Activated CD8-positive, alpha-beta T cell treated with anti-CD3 and anti-CD28 coated beads for 36 hours (primary cell): ENCODE measurements at regions not wholly inside any gene's neighbourhood (a gene's known extent, or its start where the extent isn't known, plus 50 kb on each side); places are given as distances from the start of the nearest gene placed in this dataset.

Experiments
- ATAC-seq: fragments of 200-7000 bp; cut with Tn5 transposase; one replicate; pipeline ENCODE4 v1.10.0; 2021; ENCODE audit warnings: mild to moderate bottlenecking, moderate library complexity
- CTCF ChIA-PET: fragments of 350-600 bp; sonication (Branson Sonifier 250); formaldehyde crosslinking; loops from one replicate; lab custom pipeline; 2021; ENCODE audit warnings: antibody characterized with exemption; lab: Charles Lee
- POLR2A ChIA-PET: fragments of 350-600 bp; sonication (Branson Sonifier 250); formaldehyde crosslinking; loops from one replicate; lab custom pipeline; 2021; ENCODE audit warnings: antibody characterized with exemption; lab: Charles Lee
- DNase-seq: peaks from one replicate; pipeline ENCODE4 v3.0.0-alpha.2; 2020
- H3K27ac Mint-ChIP-seq: one replicate; pipeline ENCODE4 v1.8.0; 2021; ENCODE audit warnings: mild to moderate bottlenecking, mixed read lengths
- H3K27me3 Mint-ChIP-seq: one replicate; pipeline ENCODE4 v1.8.0; 2021; ENCODE audit warnings: mixed read lengths
- H3K36me3 Mint-ChIP-seq: one replicate; pipeline ENCODE4 v1.8.0; 2021; ENCODE audit warnings: low read depth, mixed read lengths
- H3K4me1 Mint-ChIP-seq: one replicate; pipeline ENCODE4 v1.8.0; 2021; ENCODE audit warnings: low read depth, mixed read lengths
- H3K4me3 Mint-ChIP-seq: one replicate; pipeline ENCODE4 v1.8.0; 2021; ENCODE audit warnings: mild to moderate bottlenecking, moderate library complexity, mixed read lengths
- H3K9me3 Mint-ChIP-seq: one replicate; pipeline ENCODE4 v1.8.0; 2021; ENCODE audit warnings: mixed read lengths
- CTCF ChIP-seq: fragments of 200-600 bp; IDR thresholded peaks from one replicate; pipeline ENCODE4 v1.8.0; 2022; ENCODE audit warnings: antibody characterized with exemption, mild to moderate bottlenecking
- intact Hi-C: fragments of 100-400 bp; cut with micrococcal nuclease; formaldehyde crosslinking; loops from one replicate; pipeline ENCODE4 v1.10.0; 2022

GRCh38 chr21:24023402-24023801 lies 1583.9 kb downstream of the MRPL39 start:
- Mint-ChIP-seq H3K27me3 (no peaks in the 10 kb centered on the region), H3K4me3 (no peak overlapping the region), H3K9me3 (peaks cover 10% of the 10 kb centered on the region), H3K27ac (no peak overlapping the region), H3K36me3 (no peaks in the 10 kb centered on the region), H3K4me1 (no peaks in the 10 kb centered on the region)
- no peak for TF ChIP-seq CTCF
- ChIA-PET CTCF (no interaction called here), POLR2A (no interaction called here)
- intact Hi-C loops = no loop called here
- DNase-seq (no peak), ATAC-seq (no peak)

- peak; percentile 46 for TF ChIP-seq CTCF
- Mint-ChIP-seq H3K9me3 (peaks cover 3% of the 10 kb centered on the region), H3K4me1 (no peaks in the 10 kb centered on the region), H3K36me3 (no peaks in the 10 kb centered on the region), H3K27me3 (no peaks in the 10 kb centered on the region), H3K27ac (no peak overlapping the region), H3K4me3 (no peak overlapping the region)
- ChIA-PET POLR2A (no interaction called here), CTCF (interaction anchor here (1.2 to 1.9 kb wide), 3 partner anchors 14 to 44 kb away, joined by 3 to 4 read pairs (median 4); no protein-coding TSS in a partner anchor)
- ATAC-seq = no peak
- DNase-seq = no peak
- intact Hi-C loops = no loop called here
These were observed 1592.9 kb downstream of the MRPL39 start for GRCh38 chr21:24014381-24014780.

- no peaks in the 10 kb centered on the region for H3K36me3 Mint-ChIP-seq
- H3K27ac Mint-ChIP-seq = no peak overlapping the region
- TF ChIP-seq CTCF = no peak
- intact Hi-C loops = no loop called here
- no peaks in the 10 kb centered on the region for H3K9me3 Mint-ChIP-seq
- no peaks in the 10 kb centered on the region for H3K4me1 Mint-ChIP-seq
- no peak overlapping the region for H3K4me3 Mint-ChIP-seq
- no peaks in the 10 kb centered on the region for H3K27me3 Mint-ChIP-seq
- CTCF ChIA-PET = interaction anchor here (0.9 kb wide), 1 partner anchor 127 kb away, joined by 3 read pairs; no protein-coding TSS in a partner anchor
- DNase-seq (no peak), ATAC-seq (no peak)
- POLR2A ChIA-PET = interaction anchor here (0.6 kb wide), 1 partner anchor 26 kb away, joined by 4 read pairs; no protein-coding TSS in a partner anchor
These were observed 1596.2 kb downstream of the MRPL39 start for GRCh38 chr21:24011087-24011486.

- ATAC-seq (no peak), DNase-seq (no peak)
- CTCF ChIA-PET = interaction anchor here (0.6 to 1.3 kb wide), 2 partner anchors 72 to 231 kb away, joined by 3 read pairs; no protein-coding TSS in a partner anchor
- Mint-ChIP-seq H3K4me1 (no peaks in the 10 kb centered on the region), H3K27me3 (no peaks in the 10 kb centered on the region), H3K36me3 (no peaks in the 10 kb centered on the region), H3K27ac (no peak overlapping the region), H3K9me3 (no peaks in the 10 kb centered on the region), H3K4me3 (no peak overlapping the region)
- POLR2A ChIA-PET = no interaction called here
- no peak for TF ChIP-seq CTCF
- intact Hi-C loops = no loop called here
These were observed 1599.7 kb downstream of the MRPL39 start for GRCh38 chr21:24007592-24007991.

GRCh38 chr21:23986987-23987386 lies 1620.3 kb downstream of the MRPL39 start:
- peaks cover 11% of the 10 kb centered on the region for H3K9me3 Mint-ChIP-seq
- intact Hi-C loops = no loop called here
- POLR2A ChIA-PET = no interaction called here

More at GRCh38 chr21:23986987-23987386, 1620.3 kb downstream of the MRPL39 start:
- Mint-ChIP-seq H3K27ac (no peak overlapping the region), H3K36me3 (no peaks in the 10 kb centered on the region), H3K4me1 (no peaks in the 10 kb centered on the region), H3K4me3 (no peak overlapping the region), H3K27me3 (no peaks in the 10 kb centered on the region)
- CTCF ChIA-PET = no interaction called here
- DNase-seq (no peak), ATAC-seq (no peak)
- TF ChIP-seq CTCF = no peak
